ENCODE measurements at regions not wholly inside any gene's neighbourhood (a gene's known extent, or its start where the extent isn't known, plus 50 kb on each side); places are given as distances from the start of the nearest gene placed in this dataset.

GRCh38 chr11:70486731-70487130 is 88.4 kb downstream of the CTTN start:
- Histone ChIP-seq H3K4me1 (ENCODE audit: control extremely low read depth in 1 of 4, control insufficient read depth in 4 of 4, insufficient read depth in 4 of 4, low read length in 3 of 4) (peaks cover 0 to 22% (median 10%) of the 10 kb centered on the region in 4 experiments), H3K27me3 (replicated peaks in 2 of 5; ENCODE audit: control insufficient read depth in 4 of 5, insufficient read depth in 5 of 5, low read length in 4 of 5) (no peaks in the 10 kb centered on the region), H3K36me3 (ENCODE audit: control insufficient read depth in 4 of 4, insufficient read depth in 4 of 4, low read length in 3 of 4) (peaks cover 0 to 2% (median 0%) of the 10 kb centered on the region in 4 experiments), H3K9me3 (ENCODE audit: control extremely low read depth in 1 of 5, control insufficient read depth in 4 of 5, insufficient read depth in 2 of 5, low read depth in 1 of 5, low read length in 4 of 5) (peaks cover 0 to 17% (median 14%) of the 10 kb centered on the region in 5 experiments), H3K4me3 (ENCODE audit: control insufficient read depth in 1 of 7, extremely low read depth in 1 of 7, insufficient read depth in 4 of 7, low read depth in 2 of 7, low read length in 6 of 7) (no peak overlapping the region), H3K27ac (ENCODE audit: insufficient read depth in 1 of 2, low read depth in 1 of 2, low read length in 2 of 2, poor library complexity in 1 of 2, severe bottlenecking in 2 of 2) (no peak overlapping the region)
- ChIA-PET POLR2A (no interaction called here), CTCF (interaction anchor here (1.4 kb wide), 1 partner anchor 20 kb away, joined by 3 read pairs; no protein-coding TSS in a partner anchor)
- DNase-seq, result no peak
- WGBS (ENCODE audit: insufficient coverage), result 94% methylated on average over 31 of the region's 32 CpGs

GRCh38 chr11:70487160-70487559 is 88.8 kb downstream of the CTTN start:
- DNase-seq, result no peak
- Histone ChIP-seq H3K27ac (ENCODE audit: insufficient read depth in 1 of 2, low read depth in 1 of 2, low read length in 2 of 2, poor library complexity in 1 of 2, severe bottlenecking in 2 of 2) (no peak overlapping the region), H3K4me3 (ENCODE audit: control insufficient read depth in 1 of 7, extremely low read depth in 1 of 7, insufficient read depth in 4 of 7, low read depth in 2 of 7, low read length in 6 of 7) (no peak overlapping the region), H3K4me1 (ENCODE audit: control extremely low read depth in 1 of 4, control insufficient read depth in 4 of 4, insufficient read depth in 4 of 4, low read length in 3 of 4) (peaks cover 0 to 22% (median 10%) of the 10 kb centered on the region in 4 experiments), H3K9me3 (ENCODE audit: control extremely low read depth in 1 of 5, control insufficient read depth in 4 of 5, insufficient read depth in 2 of 5, low read depth in 1 of 5, low read length in 4 of 5) (peaks cover 0 to 20% (median 17%) of the 10 kb centered on the region in 5 experiments), H3K27me3 (replicated peaks in 2 of 5; ENCODE audit: control insufficient read depth in 4 of 5, insufficient read depth in 5 of 5, low read length in 4 of 5) (no peaks in the 10 kb centered on the region), H3K36me3 (ENCODE audit: control insufficient read depth in 4 of 4, insufficient read depth in 4 of 4, low read length in 3 of 4) (peaks cover 0 to 2% (median 0%) of the 10 kb centered on the region in 4 experiments)
- CTCF ChIA-PET, result interaction anchor here (1.4 kb wide), 1 partner anchor 20 kb away, joined by 3 read pairs; no protein-coding TSS in a partner anchor
- POLR2A ChIA-PET, result no interaction called here
- 97% methylated on average over 20 of the region's 25 CpGs for WGBS (ENCODE audit: insufficient coverage)

- no peak overlapping the region for H3K4me3 ChIP-seq (ENCODE audit: control insufficient read depth in 1 of 7, extremely low read depth in 1 of 7, insufficient read depth in 4 of 7, low read depth in 2 of 7, low read length in 6 of 7)
- H3K36me3 ChIP-seq (ENCODE audit: control insufficient read depth in 4 of 4, insufficient read depth in 4 of 4, low read length in 3 of 4), result peaks cover 0 to 2% (median 0%) of the 10 kb centered on the region in 4 experiments
- no peaks in the 10 kb centered on the region for H3K27me3 ChIP-seq (replicated peaks in 2 of 5; ENCODE audit: control insufficient read depth in 4 of 5, insufficient read depth in 5 of 5, low read length in 4 of 5)
- CTCF ChIA-PET, result no interaction called here
- H3K4me1 ChIP-seq (ENCODE audit: control extremely low read depth in 1 of 4, control insufficient read depth in 4 of 4, insufficient read depth in 4 of 4, low read length in 3 of 4), result peaks cover 0 to 22% (median 9%) of the 10 kb centered on the region in 4 experiments
- peak in 2 of 3 donors; percentile 58 to 75 for DNase-seq
- WGBS (ENCODE audit: insufficient coverage), result 35% methylated on average over 13 of the region's 16 CpGs
- POLR2A ChIA-PET, result no interaction called here
- H3K27ac ChIP-seq (ENCODE audit: insufficient read depth in 1 of 2, low read depth in 1 of 2, low read length in 2 of 2, poor library complexity in 1 of 2, severe bottlenecking in 2 of 2), result no peak overlapping the region
- peaks cover 0 to 20% (median 17%) of the 10 kb centered on the region in 5 experiments for H3K9me3 ChIP-seq (ENCODE audit: control extremely low read depth in 1 of 5, control insufficient read depth in 4 of 5, insufficient read depth in 2 of 5, low read depth in 1 of 5, low read length in 4 of 5)
Measured at GRCh38 chr11:70487756-70488155, 89.4 kb downstream of the CTTN start.

- CTCF ChIA-PET, result no interaction called here
- DNase-seq, result no peak
- POLR2A ChIA-PET, result no interaction called here
- Histone ChIP-seq H3K9me3 (ENCODE audit: control extremely low read depth in 1 of 5, control insufficient read depth in 4 of 5, insufficient read depth in 2 of 5, low read depth in 1 of 5, low read length in 4 of 5) (peaks cover 0 to 20% (median 17%) of the 10 kb centered on the region in 5 experiments), H3K27me3 (replicated peaks in 2 of 5; ENCODE audit: control insufficient read depth in 4 of 5, insufficient read depth in 5 of 5, low read length in 4 of 5) (no peaks in the 10 kb centered on the region), H3K4me3 (ENCODE audit: control insufficient read depth in 1 of 7, extremely low read depth in 1 of 7, insufficient read depth in 4 of 7, low read depth in 2 of 7, low read length in 6 of 7) (no peak overlapping the region), H3K4me1 (ENCODE audit: control extremely low read depth in 1 of 4, control insufficient read depth in 4 of 4, insufficient read depth in 4 of 4, low read length in 3 of 4) (peaks cover 0 to 17% (median 9%) of the 10 kb centered on the region in 4 experiments), H3K27ac (ENCODE audit: insufficient read depth in 1 of 2, low read depth in 1 of 2, low read length in 2 of 2, poor library complexity in 1 of 2, severe bottlenecking in 2 of 2) (no peak overlapping the region), H3K36me3 (ENCODE audit: control insufficient read depth in 4 of 4, insufficient read depth in 4 of 4, low read length in 3 of 4) (peaks cover 0 to 2% (median 0%) of the 10 kb centered on the region in 4 experiments)
- 88% methylated on average over 5 of the region's 7 CpGs for WGBS (ENCODE audit: insufficient coverage)
Measured at GRCh38 chr11:70488171-70488703, 89.9 kb downstream of the CTTN start.

GRCh38 chr11:70489276-70489675 is 90.9 kb downstream of the CTTN start:
- H3K27ac ChIP-seq (ENCODE audit: insufficient read depth in 1 of 2, low read depth in 1 of 2, low read length in 2 of 2, poor library complexity in 1 of 2, severe bottlenecking in 2 of 2), result no peak overlapping the region
- ChIA-PET POLR2A (interaction anchor here (0.7 kb wide), 1 partner anchor 55 kb away, joined by 3 read pairs; no protein-coding TSS in a partner anchor), CTCF (no interaction called here)
- H3K4me1 ChIP-seq (ENCODE audit: control extremely low read depth in 1 of 4, control insufficient read depth in 4 of 4, insufficient read depth in 4 of 4, low read length in 3 of 4), result peaks cover 0 to 13% (median 7%) of the 10 kb centered on the region in 4 experiments
- H3K4me3 ChIP-seq (ENCODE audit: control insufficient read depth in 1 of 7, extremely low read depth in 1 of 7, insufficient read depth in 4 of 7, low read depth in 2 of 7, low read length in 6 of 7), result no peak overlapping the region
- DNase-seq, result no peak
- 95% methylated on average over 6 of the region's 6 CpGs for WGBS (ENCODE audit: insufficient coverage)
- H3K9me3 ChIP-seq (ENCODE audit: control extremely low read depth in 1 of 5, control insufficient read depth in 4 of 5, insufficient read depth in 2 of 5, low read depth in 1 of 5, low read length in 4 of 5), result peaks cover 0 to 20% (median 17%) of the 10 kb centered on the region in 5 experiments
- no peaks in the 10 kb centered on the region for H3K27me3 ChIP-seq (replicated peaks in 2 of 5; ENCODE audit: control insufficient read depth in 4 of 5, insufficient read depth in 5 of 5, low read length in 4 of 5)
- H3K36me3 ChIP-seq (ENCODE audit: control insufficient read depth in 4 of 4, insufficient read depth in 4 of 4, low read length in 3 of 4), result peaks cover 0 to 2% (median 0%) of the 10 kb centered on the region in 4 experiments

- H3K4me1 ChIP-seq (ENCODE audit: control extremely low read depth in 1 of 4, control insufficient read depth in 4 of 4, insufficient read depth in 4 of 4, low read length in 3 of 4), result peaks cover 0 to 13% (median 7%) of the 10 kb centered on the region in 4 experiments
- WGBS (ENCODE audit: insufficient coverage), result 98% methylated on average over 13 of the region's 13 CpGs
- POLR2A ChIA-PET, result no interaction called here
Measured at GRCh38 chr11:70490208-70490607, 91.9 kb downstream of the CTTN start.

GRCh38 chr11:70490723-70491558 is 92.6 kb downstream of the CTTN start:
- H3K4me3 ChIP-seq (ENCODE audit: control insufficient read depth in 1 of 7, extremely low read depth in 1 of 7, insufficient read depth in 4 of 7, low read depth in 2 of 7, low read length in 6 of 7), result no peak overlapping the region
- ChIA-PET CTCF (no interaction called here), POLR2A (no interaction called here)
- no peak overlapping the region for H3K27ac ChIP-seq (ENCODE audit: insufficient read depth in 1 of 2, low read depth in 1 of 2, low read length in 2 of 2, poor library complexity in 1 of 2, severe bottlenecking in 2 of 2)
- WGBS (ENCODE audit: insufficient coverage), result 97% methylated on average over 5 of the region's 8 CpGs
- H3K9me3 ChIP-seq (ENCODE audit: control extremely low read depth in 1 of 5, control insufficient read depth in 4 of 5, insufficient read depth in 2 of 5, low read depth in 1 of 5, low read length in 4 of 5), result peaks cover 0 to 20% (median 17%) of the 10 kb centered on the region in 5 experiments
- no peak for DNase-seq
- H3K4me1 ChIP-seq (ENCODE audit: control extremely low read depth in 1 of 4, control insufficient read depth in 4 of 4, insufficient read depth in 4 of 4, low read length in 3 of 4), result peaks cover 0 to 13% (median 7%) of the 10 kb centered on the region in 4 experiments
- no peaks in the 10 kb centered on the region for H3K27me3 ChIP-seq (replicated peaks in 2 of 5; ENCODE audit: control insufficient read depth in 4 of 5, insufficient read depth in 5 of 5, low read length in 4 of 5)
- H3K36me3 ChIP-seq (ENCODE audit: control insufficient read depth in 4 of 4, insufficient read depth in 4 of 4, low read length in 3 of 4), result peaks cover 0 to 2% (median 0%) of the 10 kb centered on the region in 4 experiments

More at GRCh38 chr11:70490208-70490607, 91.9 kb downstream of the CTTN start:
- Histone ChIP-seq H3K4me3 (ENCODE audit: control insufficient read depth in 1 of 7, extremely low read depth in 1 of 7, insufficient read depth in 4 of 7, low read depth in 2 of 7, low read length in 6 of 7) (no peak overlapping the region), H3K36me3 (ENCODE audit: control insufficient read depth in 4 of 4, insufficient read depth in 4 of 4, low read length in 3 of 4) (peaks cover 0 to 2% (median 0%) of the 10 kb centered on the region in 4 experiments), H3K27me3 (replicated peaks in 2 of 5; ENCODE audit: control insufficient read depth in 4 of 5, insufficient read depth in 5 of 5, low read length in 4 of 5) (no peaks in the 10 kb centered on the region), H3K27ac (ENCODE audit: insufficient read depth in 1 of 2, low read depth in 1 of 2, low read length in 2 of 2, poor library complexity in 1 of 2, severe bottlenecking in 2 of 2) (no peak overlapping the region), H3K9me3 (ENCODE audit: control extremely low read depth in 1 of 5, control insufficient read depth in 4 of 5, insufficient read depth in 2 of 5, low read depth in 1 of 5, low read length in 4 of 5) (peaks cover 0 to 20% (median 17%) of the 10 kb centered on the region in 5 experiments)
- CTCF ChIA-PET, result no interaction called here
- DNase-seq, result no peak
